ENCODE measurements at regions not wholly inside any gene's neighbourhood (a gene's known extent, or its start where the extent isn't known, plus 50 kb on each side); places are given as distances from the start of the nearest gene placed in this dataset.

- Histone ChIP-seq H3K4me3 (no peak overlapping the region), H3K27ac (no peak overlapping the region), H3K36me3 (no peaks in the 10 kb centered on the region), H3K27me3 (no peaks in the 10 kb centered on the region), H3K4me1 (peaks cover 4% of the 10 kb centered on the region), H3K9me3 (no peaks in the 10 kb centered on the region)
- DNase-seq (ENCODE audit: low spot score in 2 of 2), result no peak
- 62% methylated on average over 4 of the region's 4 CpGs for WGBS
- TF ChIP-seq POLR2AphosphoS5 (IDR thresholded peaks at IDR 0.05) (no peak), CTCF (IDR thresholded peaks at IDR 0.05) (no peak), POLR2A (IDR thresholded peaks at IDR 0.05) (no peak), EP300 (IDR thresholded peaks at IDR 0.05) (no peak)
Observed at GRCh38 chr1:87951852-87952251, 623.2 kb downstream of the LMO4 start.

- no peaks in the 10 kb centered on the region for H3K27me3 ChIP-seq
- no peak for TF ChIP-seq CTCF (IDR thresholded peaks at IDR 0.05)
- TF ChIP-seq POLR2A (IDR thresholded peaks at IDR 0.05), result no peak
- no peak for TF ChIP-seq POLR2AphosphoS5 (IDR thresholded peaks at IDR 0.05)
- TF ChIP-seq EP300 (IDR thresholded peaks at IDR 0.05), result no peak
- H3K36me3 ChIP-seq, result no peaks in the 10 kb centered on the region
- H3K4me1 ChIP-seq, result peaks cover 4% of the 10 kb centered on the region
- H3K9me3 ChIP-seq, result no peaks in the 10 kb centered on the region
- H3K4me3 ChIP-seq, result no peak overlapping the region
- 67% methylated on average over 3 of the region's 3 CpGs for WGBS
- H3K27ac ChIP-seq, result no peak overlapping the region
- no peak for DNase-seq (ENCODE audit: low spot score in 2 of 2)
Observed at GRCh38 chr1:87953121-87953520, 624.4 kb downstream of the LMO4 start.

GRCh38 chr1:87953732-87954344, 625.2 kb downstream of the LMO4 start:
- no peak overlapping the region for H3K4me3 ChIP-seq
- H3K4me1 ChIP-seq, result peaks cover 4% of the 10 kb centered on the region
- 34% methylated on average over 3 of the region's 3 CpGs for WGBS
- no peak for TF ChIP-seq POLR2A (IDR thresholded peaks at IDR 0.05)
- TF ChIP-seq CTCF (IDR thresholded peaks at IDR 0.05), result peak; percentile 33 to 71
- TF ChIP-seq POLR2AphosphoS5 (IDR thresholded peaks at IDR 0.05), result no peak
- no peaks in the 10 kb centered on the region for H3K36me3 ChIP-seq
- H3K9me3 ChIP-seq, result no peaks in the 10 kb centered on the region
- no peak for DNase-seq (ENCODE audit: low spot score in 2 of 2)
- H3K27me3 ChIP-seq, result no peaks in the 10 kb centered on the region
- H3K27ac ChIP-seq, result no peak overlapping the region

GRCh38 chr1:87955038-87955437, 626.4 kb downstream of the LMO4 start:
- no peak for DNase-seq (ENCODE audit: low spot score in 2 of 2)
- Histone ChIP-seq H3K36me3 (no peaks in the 10 kb centered on the region), H3K27me3 (no peaks in the 10 kb centered on the region), H3K4me1 (peaks cover 4% of the 10 kb centered on the region), H3K9me3 (no peaks in the 10 kb centered on the region), H3K27ac (no peak overlapping the region), H3K4me3 (no peak overlapping the region)
- 96% methylated on average over 5 of the region's 5 CpGs for WGBS
- no peak for TF ChIP-seq EP300 (IDR thresholded peaks at IDR 0.05)
- TF ChIP-seq POLR2A (IDR thresholded peaks at IDR 0.05), result no peak
- TF ChIP-seq POLR2AphosphoS5 (IDR thresholded peaks at IDR 0.05), result no peak
- no peak for TF ChIP-seq CTCF (IDR thresholded peaks at IDR 0.05)

GRCh38 chr1:87956072-87956471, 627.4 kb downstream of the LMO4 start:
- no peak for TF ChIP-seq CTCF (IDR thresholded peaks at IDR 0.05)
- no peak for TF ChIP-seq EP300 (IDR thresholded peaks at IDR 0.05)
- no peak for TF ChIP-seq POLR2A (IDR thresholded peaks at IDR 0.05)
- Histone ChIP-seq H3K36me3 (no peaks in the 10 kb centered on the region), H3K27ac (no peak overlapping the region), H3K4me1 (peaks cover 4% of the 10 kb centered on the region), H3K27me3 (no peaks in the 10 kb centered on the region), H3K9me3 (no peaks in the 10 kb centered on the region), H3K4me3 (no peak overlapping the region)
- no peak for DNase-seq (ENCODE audit: low spot score in 2 of 2)
- WGBS, result 60% methylated on average over 6 of the region's 6 CpGs

Measured in suprapubic skin (tissue), 4 donors.